K562 (cell line): ENCODE measurements at regions not wholly inside any gene's neighbourhood (a gene's known extent, or its start where the extent isn't known, plus 50 kb on each side); places are given as distances from the start of the nearest gene placed in this dataset.

ENCODE experiments used
- CEBPG ChIP-seq, 3 experiments: fragments of 200-800 bp in 1 of 3; sonication (Bioruptor generic) in 1 of 3; sonication (generic) in 1 of 3; formaldehyde crosslinking in 1 of 3; IDR thresholded peaks in 2 of 3; conservative IDR thresholded peaks in 1 of 3; 2 replicates each; pipeline versions ENCODE4 v1.6.1 to v1.8.0; 2016 to 2022; ENCODE audit warnings: missing compliant biosample characterization in 2 of 3, missing genetic modification characterization in 2 of 3, mild to moderate bottlenecking in 1 of 3, missing genetic modification reagents in 1 of 3
- DPF2 ChIP-seq: fragments of 450-650 bp; IDR thresholded peaks from 2 replicates; pipeline ENCODE4 v1.6.1; 2016
- EZH2 ChIP-seq: IDR thresholded peaks from 2 replicates; pipeline ENCODE4 v1.6.1; 2012; ENCODE audit warnings: low read depth, mild to moderate bottlenecking, inconsistent platforms, low read length, borderline replicate concordance
- FOXJ3 ChIP-seq: sonication (generic); formaldehyde crosslinking; IDR thresholded peaks from 2 replicates; pipeline ENCODE4 v1.4.0; 2020; ENCODE audit warnings: mild to moderate bottlenecking, missing genetic modification reagents
- MAFK ChIP-seq: IDR thresholded peaks from 2 replicates; pipeline ENCODE4 v1.6.1; 2011; ENCODE audit warnings: low read length, improper control_type of control experiment
- MAZ ChIP-seq, 2 experiments: fragments of 450-650 bp in 1 of 2; sonication (generic) in 1 of 2; formaldehyde crosslinking; IDR thresholded peaks in 1 of 2; conservative IDR thresholded peaks in 1 of 2; 2 replicates each; pipeline versions ENCODE4 v1.4.0 to v1.5.0; 2020; ENCODE audit warnings: mild to moderate bottlenecking in 1 of 2, missing genetic modification reagents in 1 of 2
- SMC3 ChIP-seq: conservative IDR thresholded peaks from 2 replicates; pipeline ENCODE4 v1.6.1; 2011; ENCODE audit warnings: low read depth, low read length, improper control_type of control experiment; ENCODE audit not compliant: insufficient read depth
- TAL1 ChIP-seq: fragments of 450-650 bp; IDR thresholded peaks from 2 replicates; pipeline ENCODE4 v1.6.1; 2016; ENCODE audit warnings: mild to moderate bottlenecking
- YY1 ChIP-seq, 3 experiments: IDR thresholded peaks; 2 replicates each; pipeline ENCODE4 v1.6.1; 2011; ENCODE audit warnings: low read length in 2 of 3, mild to moderate bottlenecking in 2 of 3, moderate library complexity in 2 of 3, borderline replicate concordance in 1 of 3, control low read depth in 1 of 3, low read depth in 1 of 3; ENCODE audit not compliant: insufficient read depth in 3 of 3, insufficient replicate concordance in 2 of 3, control insufficient read depth in 1 of 3, insufficient read length in 1 of 3; ENCODE audit errors: extremely low read depth in 1 of 3
- ZNF282 ChIP-seq: sonication (generic); formaldehyde crosslinking; IDR thresholded peaks from 2 replicates; pipeline ENCODE4 v1.8.1; 2023; ENCODE audit warnings: missing genetic modification reagents
- ZNF444 ChIP-seq: fragments of 250-450 bp; sonication (Bioruptor Pico); IDR thresholded peaks from 2 replicates; pipeline ENCODE4 v1.4.0; 2020; ENCODE audit warnings: mild to moderate bottlenecking, moderate library complexity
- TF ChIP-seq, protein P1 (sequence below): sonication (generic); formaldehyde crosslinking; IDR thresholded peaks from 2 replicates; pipeline ENCODE4 v1.9.0; 2022; ENCODE audit warnings: mild to moderate bottlenecking, missing genetic modification reagents
- TF ChIP-seq, protein P2 (sequence below), 3 experiments: IDR thresholded peaks in 2 of 3; conservative IDR thresholded peaks in 1 of 3; 2 replicates each; pipeline ENCODE4 v1.5.1; 2011 to 2012; ENCODE audit warnings: low read length in 3 of 3, mild to moderate bottlenecking in 3 of 3, control low read depth in 2 of 3, improper control_type of control experiment in 1 of 3, inconsistent platforms in 1 of 3, low read depth in 1 of 3, mixed read lengths in 1 of 3, moderate library complexity in 1 of 3; ENCODE audit not compliant: insufficient read depth in 2 of 3

DNA sequence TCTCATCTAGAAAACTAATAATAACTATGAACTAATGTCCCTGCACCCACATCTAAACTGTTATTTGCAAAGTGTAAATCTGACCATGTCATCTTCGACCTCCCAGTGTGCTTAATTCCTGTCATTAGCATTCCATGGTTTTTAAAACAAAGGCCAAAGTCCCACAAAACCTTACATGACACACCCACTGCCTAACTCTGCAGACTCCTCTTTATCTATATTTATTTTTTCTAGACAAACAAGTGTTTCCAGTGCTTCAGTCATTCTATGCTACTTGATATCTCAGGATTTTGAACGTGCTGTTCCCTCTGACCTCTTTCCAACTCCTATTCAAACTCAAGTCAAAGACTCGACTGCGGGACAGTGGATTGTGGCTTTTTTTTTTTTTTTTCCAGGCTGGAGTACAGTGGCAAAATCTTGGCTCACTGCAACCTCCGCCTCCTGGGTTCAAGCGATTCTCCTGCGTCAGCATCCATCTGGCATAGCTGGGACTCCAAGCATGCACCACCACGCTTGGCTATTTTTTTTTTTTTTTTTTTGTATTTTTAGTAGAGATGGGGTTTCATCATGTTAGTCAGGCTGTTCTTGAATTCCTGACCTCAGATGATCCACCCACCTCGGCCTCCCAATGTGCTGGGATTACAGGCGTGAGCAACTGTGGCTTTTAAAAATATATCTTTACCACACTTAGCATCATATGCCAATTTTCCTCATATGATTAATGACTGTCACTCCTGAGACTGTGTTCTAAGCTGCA is 1511.0 kb downstream of the ARAP2 start:
- TF ChIP-seq ZNF444 (no peak), MAFK (no peak), FOXJ3 (no peak), ZNF282 (no peak), MAZ (CRISPR knock-in tag; conservative IDR thresholded peaks at IDR 0.05 in 1 of 2, IDR thresholded peaks at IDR 0.05 in 1 of 2) (no peak), EZH2 (no peak), CEBPG (CRISPR knock-in tag; IDR thresholded peaks at IDR 0.05) (no peak), CEBPG (tag; conservative IDR thresholded peaks at IDR 0.05 in 1 of 2, IDR thresholded peaks at IDR 0.05 in 1 of 2) (no peak), TAL1 (no peak), SMC3 (no peak), YY1 (IDR thresholded peaks at IDR 0.05; ENCODE audit: borderline replicate concordance in 1 of 3, control insufficient read depth in 1 of 3, extremely low read depth in 1 of 3, insufficient read depth in 3 of 3, insufficient read length in 1 of 3, insufficient replicate concordance in 2 of 3, low read depth in 1 of 3, low read length in 2 of 3) (no peak), DPF2 (no peak)
- TF ChIP-seq, protein P1, sequence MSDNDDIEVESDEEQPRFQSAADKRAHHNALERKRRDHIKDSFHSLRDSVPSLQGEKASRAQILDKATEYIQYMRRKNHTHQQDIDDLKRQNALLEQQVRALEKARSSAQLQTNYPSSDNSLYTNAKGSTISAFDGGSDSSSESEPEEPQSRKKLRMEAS: no peak
- TF ChIP-seq, protein P2, sequence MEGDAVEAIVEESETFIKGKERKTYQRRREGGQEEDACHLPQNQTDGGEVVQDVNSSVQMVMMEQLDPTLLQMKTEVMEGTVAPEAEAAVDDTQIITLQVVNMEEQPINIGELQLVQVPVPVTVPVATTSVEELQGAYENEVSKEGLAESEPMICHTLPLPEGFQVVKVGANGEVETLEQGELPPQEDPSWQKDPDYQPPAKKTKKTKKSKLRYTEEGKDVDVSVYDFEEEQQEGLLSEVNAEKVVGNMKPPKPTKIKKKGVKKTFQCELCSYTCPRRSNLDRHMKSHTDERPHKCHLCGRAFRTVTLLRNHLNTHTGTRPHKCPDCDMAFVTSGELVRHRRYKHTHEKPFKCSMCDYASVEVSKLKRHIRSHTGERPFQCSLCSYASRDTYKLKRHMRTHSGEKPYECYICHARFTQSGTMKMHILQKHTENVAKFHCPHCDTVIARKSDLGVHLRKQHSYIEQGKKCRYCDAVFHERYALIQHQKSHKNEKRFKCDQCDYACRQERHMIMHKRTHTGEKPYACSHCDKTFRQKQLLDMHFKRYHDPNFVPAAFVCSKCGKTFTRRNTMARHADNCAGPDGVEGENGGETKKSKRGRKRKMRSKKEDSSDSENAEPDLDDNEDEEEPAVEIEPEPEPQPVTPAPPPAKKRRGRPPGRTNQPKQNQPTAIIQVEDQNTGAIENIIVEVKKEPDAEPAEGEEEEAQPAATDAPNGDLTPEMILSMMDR (IDR thresholded peaks at IDR 0.05 in 2 of 3, conservative IDR thresholded peaks at IDR 0.05 in 1 of 3; ENCODE audit: insufficient read depth in 2 of 3, low read depth in 1 of 3, low read length in 3 of 3): no peak
